ENCODE measurements at regions not wholly inside any gene's neighbourhood (a gene's known extent, or its start where the extent isn't known, plus 50 kb on each side); places are given as distances from the start of the nearest gene placed in this dataset.
"Not testable (repeated sequence)": the region's sequence is repeated elsewhere in the genome, so short reads cannot be mapped to it uniquely, and the experiment has no call there.

DNA sequence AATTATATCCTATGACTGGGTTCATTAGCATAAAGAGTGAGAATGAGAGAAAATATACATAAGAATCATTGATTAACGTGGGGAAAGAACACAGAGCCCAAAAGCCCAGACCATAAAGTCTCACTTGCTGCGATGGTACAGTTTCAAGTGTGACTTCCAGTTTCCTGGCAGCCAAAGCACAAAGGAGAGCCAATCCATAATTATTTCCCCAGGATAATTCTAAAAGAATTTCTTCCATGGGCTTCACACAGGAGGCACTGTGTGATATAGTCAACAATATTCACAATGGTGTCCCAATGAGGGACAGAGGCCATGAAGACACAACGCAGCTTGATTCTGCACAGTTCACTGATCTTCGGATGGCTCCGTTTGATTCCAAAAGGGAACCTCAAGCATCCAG, 321.6 kb downstream of the PLPP3 start:
- DNase-seq = no peak

DNA sequence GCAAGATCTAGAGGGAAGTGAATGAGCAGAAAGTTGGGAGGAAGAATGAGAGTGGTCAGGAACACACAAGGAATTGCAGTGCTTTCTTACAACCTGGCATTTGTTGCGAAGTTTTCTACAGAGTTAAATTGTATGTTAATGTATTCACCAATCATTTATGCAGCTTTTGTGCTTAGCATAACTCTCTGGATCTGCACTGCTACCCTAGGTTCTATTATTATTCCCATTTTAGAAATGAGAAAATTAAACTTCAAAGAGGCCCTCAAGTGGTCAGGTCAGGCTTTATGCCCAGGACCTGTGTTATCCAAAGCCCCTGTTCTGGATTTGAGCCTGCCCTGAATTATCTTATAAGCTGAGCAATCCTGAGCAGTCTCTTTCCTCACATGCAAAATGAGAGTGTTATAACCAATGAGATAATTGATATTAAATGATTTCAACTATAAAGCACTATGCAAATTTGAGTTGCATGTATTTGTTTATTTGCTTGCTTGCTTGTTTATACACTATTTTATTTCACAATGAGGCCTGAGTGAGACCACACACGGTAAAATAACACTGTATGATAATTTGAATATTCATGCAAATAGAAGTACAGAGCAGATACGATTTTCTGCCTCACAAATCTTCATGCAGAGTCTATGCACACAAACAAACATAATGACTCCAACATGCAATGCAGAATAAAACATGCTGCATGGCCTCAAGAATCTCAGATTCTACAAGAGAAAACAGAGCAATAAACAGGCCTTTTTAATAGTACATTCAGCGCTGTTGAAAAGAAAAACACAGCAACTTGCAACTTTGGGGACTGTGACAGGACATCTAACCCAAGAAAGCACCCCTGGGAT, 323.0 kb downstream of the PLPP3 start:
- no peak for DNase-seq

DNA sequence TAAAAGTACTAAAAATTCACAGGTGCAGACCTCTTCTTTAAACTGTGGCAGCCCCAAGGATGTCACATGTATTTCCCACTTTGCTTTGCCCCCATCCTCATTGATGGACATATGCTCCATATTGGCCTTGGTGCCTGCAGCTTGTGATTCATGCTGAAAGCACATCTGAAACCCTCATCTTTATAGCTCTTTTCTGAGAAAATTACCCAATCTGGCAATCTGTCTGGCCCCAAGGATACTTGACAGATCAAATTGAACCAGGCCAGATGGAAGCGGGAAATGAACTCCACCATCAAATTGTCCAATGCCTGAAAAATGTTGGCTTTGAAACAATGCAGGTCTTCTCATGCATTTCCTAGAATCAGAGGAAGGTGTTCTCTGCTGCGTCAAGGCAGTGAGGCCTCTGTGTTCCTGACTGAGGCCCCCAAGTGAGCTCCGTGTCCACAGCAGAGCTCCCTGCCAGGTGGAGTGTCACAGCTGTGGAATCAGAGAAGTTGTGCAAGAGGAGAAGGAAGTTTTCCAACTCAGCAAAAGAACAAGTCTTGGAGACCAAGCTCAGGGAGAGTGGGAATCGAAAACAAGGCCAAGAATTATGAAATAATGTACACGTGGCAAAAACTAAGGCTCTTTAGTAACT, 323.7 kb downstream of the PLPP3 start:
- DNase-seq = no peak

DNA sequence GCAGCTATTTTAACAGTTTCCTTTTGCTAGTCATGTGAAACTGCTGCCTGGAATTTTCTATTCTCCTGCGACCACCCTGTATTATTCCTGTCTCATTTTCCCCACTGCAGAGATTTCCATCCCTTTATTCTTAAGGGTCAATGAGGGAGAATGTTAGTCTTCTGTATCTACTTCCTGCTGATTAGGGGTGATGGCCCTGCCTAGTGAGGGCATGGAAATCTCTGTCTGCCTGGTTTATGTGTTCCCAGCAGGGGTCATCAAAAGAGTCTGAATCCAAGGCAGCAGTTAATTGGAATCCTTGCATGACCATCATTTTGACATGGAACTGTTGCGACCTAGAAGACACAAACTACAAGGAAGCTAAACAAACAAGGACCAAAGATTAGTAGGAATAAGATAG, 325.2 kb downstream of the PLPP3 start:
- no peak for DNase-seq

DNA sequence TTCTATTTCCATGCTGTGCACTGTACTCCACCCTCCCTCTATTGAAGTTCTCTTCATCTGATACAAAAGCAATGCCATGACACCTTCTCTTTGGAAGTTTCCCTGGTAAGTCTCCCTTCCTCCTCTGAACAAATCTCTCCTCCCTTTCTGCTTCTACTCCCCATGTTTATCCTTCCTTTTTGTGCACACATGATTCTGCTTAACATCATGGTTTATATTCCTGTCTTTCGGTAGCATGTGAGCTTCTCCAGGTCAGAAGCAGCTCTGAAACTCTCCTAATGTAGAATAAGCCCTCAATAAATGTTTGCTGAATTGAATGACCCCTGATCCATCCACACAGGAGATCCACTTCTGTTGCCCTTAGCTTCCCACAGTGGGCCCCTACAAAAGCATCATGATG, 328.6 kb downstream of the PLPP3 start:
- DNase-seq = no peak

DNA sequence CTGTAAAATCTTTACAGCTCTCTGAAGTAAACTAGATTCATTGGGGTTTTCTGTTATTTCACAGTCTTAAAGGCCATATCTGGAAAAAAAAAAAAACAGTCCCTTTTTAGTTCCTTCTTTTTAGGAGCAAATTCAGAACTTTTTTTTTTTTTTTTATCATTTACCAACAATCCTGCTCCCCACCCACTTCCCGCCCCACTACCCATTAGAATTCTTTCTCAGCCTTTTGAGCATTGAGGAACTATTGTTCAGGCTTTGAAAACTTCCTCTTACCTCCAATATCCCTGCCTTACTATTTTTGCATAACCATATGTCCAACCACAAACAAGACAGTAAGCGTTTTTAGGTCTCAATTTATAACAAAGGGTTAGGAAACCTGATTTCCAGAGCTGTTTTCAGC, 330.1 kb downstream of the PLPP3 start:
- no peak for DNase-seq

DNA sequence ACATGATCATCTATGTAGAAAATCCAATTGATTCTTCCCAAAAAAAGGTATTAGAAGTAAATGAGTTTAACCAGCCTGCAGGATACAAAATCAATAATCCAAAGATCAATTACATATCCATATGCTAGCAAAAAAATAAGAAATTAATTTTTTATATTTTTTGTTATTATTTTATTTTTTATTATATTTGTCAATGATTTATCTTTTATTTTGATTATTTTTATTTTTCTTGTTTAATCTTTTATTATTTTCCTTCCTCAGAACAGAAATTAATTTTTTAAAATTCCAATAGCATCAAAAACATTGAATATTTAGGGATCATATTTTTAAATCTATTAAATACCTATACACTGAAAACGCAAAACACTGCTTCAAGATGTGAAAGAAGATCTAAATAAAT, 331.2 kb downstream of the PLPP3 start:
- no peak for DNase-seq

DNA sequence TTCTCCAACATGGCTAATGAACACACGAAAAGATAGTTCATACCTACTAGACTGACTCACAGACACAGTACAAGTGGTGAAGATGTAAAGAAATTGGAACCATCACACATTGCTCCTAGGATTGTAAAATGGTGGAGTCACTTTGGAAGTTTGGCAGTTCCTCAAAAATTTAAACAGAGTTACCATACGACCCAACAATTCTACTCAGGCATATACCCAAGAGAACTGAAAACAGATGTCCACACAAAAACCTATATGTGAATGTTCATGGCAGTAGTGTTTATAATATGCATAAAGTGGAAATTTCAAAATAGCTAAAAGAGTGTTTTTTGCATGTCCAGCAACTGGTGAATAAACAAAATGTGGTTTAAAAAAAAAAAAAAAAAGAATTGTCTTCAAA, 332.6 kb downstream of the PLPP3 start:
- not testable (repeated sequence) for DNase-seq

DNA sequence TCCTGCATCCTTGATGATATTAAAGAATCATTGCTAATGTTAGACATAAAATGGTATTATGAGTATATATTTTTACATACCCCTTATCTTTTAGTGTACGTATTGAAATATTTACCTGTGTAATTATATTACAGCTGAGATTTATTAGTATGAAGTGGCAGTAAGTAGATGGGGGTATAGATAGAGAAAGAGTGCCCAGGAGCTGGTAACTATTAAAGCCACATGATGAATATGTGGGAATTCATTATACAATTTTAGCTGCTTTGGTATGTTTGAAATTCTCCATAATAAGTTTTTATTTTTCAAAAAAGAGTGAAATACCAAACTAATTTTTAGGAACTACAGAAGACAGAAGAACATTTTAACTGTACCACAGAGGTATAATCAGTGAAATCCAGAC, 339.0 kb downstream of the PLPP3 start:
- DNase-seq = no peak

DNA sequence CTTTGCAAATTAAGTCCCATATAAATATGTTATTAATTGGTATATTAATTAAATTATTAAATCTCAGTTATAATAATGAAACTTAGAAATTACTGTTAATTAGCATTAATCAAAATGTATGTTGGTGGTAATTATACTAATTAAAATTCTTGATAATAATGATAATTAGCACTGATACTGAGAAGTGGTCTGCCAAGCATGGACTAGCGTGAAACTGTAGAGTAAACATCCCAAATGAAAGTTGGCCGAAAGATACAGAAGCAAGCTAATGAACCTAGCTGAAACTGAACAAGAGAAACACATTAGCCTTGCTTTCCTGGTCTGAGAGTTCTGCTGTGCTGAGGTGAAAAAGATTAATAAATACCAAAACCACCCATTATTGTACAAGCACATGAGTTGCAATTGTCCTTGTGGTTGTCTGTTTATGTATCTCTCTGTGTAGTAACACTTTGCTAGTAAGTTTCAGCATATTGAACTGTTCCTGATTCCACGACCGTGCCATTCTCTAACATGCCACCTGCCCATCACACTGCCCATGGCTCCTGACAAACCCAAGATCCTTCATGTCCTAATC, 341.8 kb downstream of the PLPP3 start:
- DNase-seq = no peak

DNA sequence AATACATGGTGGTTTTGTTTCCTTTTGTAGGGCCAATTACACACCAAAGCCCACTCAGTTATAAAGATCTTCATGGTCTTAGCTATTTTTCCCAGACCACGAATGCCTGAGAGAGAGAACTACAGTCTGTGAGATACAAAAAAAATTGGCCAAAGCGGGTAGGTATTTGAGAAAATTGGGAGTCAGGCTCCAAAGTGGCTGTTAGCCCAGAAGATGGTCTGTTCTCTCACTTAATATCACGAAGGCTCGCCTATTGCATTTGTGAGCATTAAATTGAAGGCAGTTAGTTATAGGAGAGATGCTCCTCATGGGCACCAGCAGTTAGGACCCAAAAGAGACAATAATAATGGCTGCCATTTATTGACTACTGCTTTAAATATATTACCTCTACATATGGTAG, 342.7 kb downstream of the PLPP3 start:
- no peak for DNase-seq

DNA sequence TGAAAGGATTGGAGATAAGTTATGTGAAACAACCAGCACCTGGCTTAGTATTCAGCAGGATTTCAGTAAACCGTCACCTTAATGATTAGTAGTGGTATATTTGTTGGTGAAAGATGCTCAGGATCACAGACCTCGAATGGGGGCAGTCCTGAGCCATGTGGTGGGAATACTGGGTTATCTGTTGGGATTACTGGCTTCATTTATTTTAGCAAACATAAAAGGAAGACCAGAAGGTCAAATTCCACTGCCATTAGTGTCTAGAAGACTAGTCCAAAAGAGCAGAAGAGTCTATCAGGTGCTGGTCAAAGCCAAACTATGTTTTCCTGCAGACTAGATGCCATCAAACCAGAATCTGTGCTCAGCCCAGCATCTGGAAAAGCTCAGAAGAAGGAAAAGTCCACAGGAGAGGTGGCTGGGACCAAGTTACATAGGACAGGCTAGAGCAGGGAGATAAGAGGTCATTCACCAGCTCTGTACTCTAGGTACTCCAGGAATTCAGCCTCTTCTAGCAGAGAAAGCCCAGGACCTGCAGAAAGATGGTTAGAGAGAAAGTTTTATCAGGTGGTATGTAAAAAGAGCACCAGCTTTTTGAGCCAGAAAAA, 343.4 kb downstream of the PLPP3 start:
- no peak for DNase-seq

DNA sequence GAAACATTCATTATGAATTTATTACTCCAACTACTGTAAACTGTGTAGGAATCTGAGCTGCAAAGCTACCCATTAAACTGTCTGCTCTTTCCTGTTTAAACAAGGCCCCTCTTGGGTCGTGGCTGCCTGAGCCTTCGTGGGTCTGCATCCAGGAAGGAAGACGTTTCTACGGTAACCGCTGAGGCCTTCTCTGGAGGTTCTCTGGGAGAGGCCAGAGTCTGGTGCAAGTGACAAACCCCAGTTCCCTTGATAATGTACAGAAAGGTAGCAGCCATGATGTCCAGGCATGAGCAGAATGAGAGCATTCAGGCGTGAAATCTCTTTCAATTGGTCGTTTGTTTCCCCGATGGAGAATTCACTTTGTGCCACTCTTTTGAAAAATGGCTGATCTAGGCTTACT, 350.2 kb downstream of the PLPP3 start:
- no peak for DNase-seq

DNA sequence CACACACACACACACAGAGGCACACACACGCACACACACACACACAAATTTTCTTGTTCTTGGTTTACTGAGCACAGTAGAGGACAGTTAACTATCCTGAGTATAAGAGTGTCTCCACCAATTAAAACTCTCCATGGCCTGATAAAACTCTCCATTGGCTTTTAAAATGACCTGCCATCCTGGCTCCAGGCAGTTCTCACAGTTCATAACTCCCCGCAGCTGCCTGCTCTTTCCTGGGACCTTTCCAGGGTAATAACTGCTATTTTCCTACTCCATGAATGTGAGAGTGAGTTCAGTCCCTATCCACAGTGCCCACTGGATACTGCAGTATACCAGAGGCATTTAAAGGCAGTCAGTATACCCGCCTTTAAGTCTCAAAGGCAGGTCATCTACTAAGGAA, 351.5 kb downstream of the PLPP3 start:
- DNase-seq = no peak

DNA sequence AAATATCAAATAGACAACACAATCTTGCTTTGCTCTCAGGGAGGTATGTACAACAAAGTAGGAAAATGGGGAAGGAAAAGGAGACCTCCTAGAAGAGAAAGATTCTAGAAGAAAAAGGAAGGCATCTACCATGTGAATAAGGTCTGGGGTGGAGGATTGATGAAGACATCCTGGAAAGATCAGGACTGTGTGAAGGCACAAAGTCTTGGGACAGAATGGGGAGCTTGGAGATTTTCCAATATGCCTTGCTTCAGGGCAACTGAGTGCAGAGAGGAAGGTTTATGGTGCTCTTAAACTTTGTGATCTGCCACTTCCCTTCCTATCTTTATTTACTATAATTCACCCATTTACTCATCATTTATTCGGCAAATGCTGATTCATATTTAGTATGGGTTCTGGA, 352.0 kb downstream of the PLPP3 start:
- no peak for DNase-seq

DNA sequence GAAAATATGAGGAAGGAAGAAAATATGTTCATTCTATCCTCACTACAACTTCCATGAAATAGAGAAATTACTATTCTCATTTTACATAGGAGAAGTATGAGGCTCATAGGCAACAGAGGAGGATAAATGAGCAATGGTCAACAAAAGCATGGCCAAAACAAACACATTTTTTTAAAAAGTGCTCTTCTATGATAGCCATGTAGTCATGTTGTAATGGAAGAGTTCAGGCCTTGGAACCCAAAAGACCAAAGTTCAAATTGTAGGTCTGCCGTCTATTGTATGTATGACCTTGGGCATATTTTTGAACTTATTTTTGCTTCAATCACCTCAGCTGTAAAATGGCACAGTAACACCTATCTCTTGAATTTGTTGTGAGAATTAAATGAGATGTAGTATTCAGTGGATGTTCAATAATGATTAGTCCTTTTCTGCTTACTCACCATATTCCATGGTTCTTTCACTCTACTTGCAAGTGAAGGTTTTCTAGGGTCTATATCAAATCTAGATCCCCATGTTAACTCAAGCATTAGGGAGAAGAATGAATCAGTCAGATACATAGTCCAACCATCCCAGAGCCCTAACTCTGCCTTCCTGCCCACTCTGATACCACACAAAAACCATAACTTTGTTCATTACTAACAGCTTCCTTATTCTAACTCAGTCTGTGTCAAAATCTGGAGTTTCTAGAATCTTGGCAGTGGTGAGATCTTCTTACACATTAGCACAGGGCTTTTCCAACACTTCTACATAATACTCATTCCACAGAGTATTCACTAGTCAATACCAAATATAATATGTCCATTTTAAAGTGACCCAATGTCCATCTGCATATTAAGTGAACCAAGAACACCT, 353.2 kb downstream of the PLPP3 start:
- no peak for DNase-seq

DNA sequence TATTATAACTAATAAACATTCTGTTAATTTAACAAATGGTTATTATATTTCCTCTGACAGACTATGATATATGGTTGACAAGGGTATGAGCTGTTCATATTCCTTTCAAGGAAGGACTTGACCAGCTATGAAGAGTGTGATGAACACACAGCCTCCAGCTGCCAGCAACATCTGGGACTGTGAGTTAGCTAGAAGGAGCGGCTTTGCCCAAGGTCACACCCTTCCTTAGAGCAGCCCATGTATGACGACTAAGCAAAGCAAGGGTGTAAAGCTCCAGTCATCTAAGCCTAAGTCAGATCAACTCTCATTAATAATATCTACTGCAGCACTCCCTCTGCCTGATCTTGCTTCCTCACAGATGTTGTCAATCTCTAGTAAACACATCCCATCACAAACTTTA, 355.4 kb downstream of the PLPP3 start:
- DNase-seq = no peak

DNA sequence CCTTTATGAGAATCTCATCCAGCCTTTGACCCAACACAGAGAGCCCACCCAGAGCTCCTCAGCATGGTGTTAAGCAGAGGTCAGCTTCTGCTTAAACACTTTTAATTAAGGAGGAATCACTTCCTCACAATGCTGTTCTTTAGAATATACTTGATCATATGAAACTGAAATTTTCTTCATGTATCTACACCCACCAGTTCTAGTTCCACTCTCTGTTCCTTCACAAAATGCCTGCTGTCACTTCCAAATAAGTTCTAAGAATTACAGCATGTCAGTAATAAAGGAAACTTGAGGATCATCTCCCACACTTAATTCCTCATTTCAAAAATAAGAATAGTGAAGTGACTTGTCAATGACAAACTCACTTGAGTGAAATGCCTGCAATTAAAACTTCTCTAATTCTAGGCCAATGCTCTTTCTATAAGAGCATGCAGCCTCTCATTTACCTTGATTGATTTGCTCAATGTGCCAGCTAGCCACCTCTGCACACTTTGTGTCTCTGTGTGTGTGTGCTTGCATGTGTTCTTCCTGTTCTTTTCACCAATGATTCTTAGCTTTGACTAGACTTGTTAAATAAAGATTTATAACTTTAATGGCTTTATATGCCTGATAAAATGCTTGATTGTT, 356.3 kb downstream of the PLPP3 start:
- DNase-seq = no peak

DNA sequence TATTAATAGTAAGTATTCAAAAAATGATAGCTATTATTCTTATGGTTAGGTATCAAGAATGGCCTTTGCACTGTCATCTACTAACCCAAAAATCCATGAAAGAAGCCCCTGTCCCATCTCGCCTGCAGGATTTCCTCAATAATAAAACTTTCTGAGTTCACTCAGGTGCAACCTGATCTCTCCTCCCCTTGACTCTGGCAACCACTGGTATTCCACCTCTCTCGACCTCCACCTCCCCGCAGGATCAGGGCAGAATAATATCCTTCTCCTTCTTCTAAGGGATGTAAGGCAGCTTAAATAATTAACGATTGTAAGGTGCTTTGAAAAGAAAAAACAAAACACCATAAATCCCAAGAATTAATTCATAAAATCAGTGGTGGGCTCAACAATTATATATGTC, 359.3 kb downstream of the PLPP3 start:
- DNase-seq = no peak

DNA sequence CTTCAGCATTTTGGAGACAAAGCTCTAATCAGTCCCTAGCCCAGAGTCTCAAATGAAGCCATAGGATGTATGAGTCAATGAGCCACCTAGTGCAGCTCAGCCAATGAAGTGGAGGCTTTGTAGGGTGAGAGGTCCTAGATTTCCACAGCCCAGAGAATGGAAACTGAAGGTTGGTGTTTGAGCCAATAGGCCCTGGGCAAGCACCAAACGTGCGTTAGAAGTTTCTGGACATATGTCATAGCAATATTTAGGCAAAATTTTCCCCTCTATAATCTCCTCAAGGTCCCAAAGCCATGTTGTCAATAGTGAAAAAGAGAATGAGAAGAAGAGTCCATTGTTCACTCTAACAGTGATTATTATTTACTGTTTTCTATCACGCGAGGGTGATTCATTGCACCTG, 361.3 kb downstream of the PLPP3 start:
- DNase-seq = no peak

DNA sequence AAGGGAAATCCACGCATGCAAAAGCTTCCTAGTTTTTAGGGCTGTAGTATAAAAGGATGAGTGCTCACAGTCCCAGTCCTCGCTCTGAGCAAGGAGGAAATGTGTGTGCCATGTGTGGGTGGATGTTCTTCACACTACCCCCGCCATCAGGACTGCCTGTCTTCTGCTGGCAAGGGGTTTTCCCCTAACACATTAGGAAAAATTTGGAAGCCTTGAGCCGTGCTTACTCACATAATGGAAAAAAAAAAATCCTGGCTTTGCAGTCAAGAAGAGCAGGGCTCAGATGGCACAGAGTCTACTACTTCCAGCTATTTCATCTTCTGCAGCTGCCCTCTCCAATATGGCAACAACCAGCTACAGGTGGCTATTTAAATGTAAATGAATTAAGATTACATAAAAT, 363.1 kb downstream of the PLPP3 start:
- DNase-seq = no peak

DNA sequence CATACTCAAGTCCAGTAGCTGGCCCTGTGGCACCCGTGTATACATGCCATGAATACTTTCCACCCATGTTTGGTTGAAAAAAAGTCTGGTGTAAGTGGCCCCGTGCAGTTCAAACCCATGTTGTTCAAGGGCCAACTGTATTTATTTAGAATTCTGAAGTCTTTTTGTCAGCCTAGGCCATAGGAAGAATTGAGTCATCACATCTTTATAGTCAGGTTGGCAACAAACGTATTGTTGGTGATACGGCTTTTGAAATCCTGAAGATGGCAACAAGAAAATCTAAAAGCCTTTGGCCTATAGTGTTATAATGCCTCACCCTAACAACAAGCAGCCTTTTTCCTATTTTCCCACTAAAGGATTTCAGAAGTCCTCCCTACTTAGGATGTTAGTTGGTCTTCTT, 363.6 kb downstream of the PLPP3 start:
- DNase-seq = no peak

DNA sequence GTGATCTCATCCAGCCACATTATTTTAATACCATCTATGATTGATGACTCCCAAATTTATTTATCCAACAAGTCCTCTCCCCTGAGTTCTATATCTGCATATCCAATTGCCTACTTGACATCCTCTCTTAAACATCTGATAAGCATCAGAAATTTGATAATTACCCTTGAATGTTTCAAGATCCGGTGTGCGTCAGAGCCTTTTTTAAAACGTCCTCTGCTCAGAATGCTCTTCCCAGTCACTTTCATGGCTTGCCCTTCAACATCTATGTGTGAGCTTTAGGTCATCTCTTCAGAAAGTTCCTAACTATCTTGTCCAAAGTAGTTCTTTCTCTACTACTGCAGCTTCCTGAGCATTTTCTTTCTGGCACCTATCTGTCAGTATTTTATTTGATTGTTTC, 364.3 kb downstream of the PLPP3 start:
- no peak for DNase-seq

All from activated CD4-positive, alpha-beta T cell treated with anti-CD3 and anti-CD28 coated beads, Interleukin-10, Interleukin-2, amounts not matched to agents 100 ng/mL and 50 ng/mL, durations not matched to agents 16 hours and 8 hours (primary cell).